ENCODE measurements at regions not wholly inside any gene's neighbourhood (a gene's known extent, or its start where the extent isn't known, plus 50 kb on each side); places are given as distances from the start of the nearest gene placed in this dataset.

DNA sequence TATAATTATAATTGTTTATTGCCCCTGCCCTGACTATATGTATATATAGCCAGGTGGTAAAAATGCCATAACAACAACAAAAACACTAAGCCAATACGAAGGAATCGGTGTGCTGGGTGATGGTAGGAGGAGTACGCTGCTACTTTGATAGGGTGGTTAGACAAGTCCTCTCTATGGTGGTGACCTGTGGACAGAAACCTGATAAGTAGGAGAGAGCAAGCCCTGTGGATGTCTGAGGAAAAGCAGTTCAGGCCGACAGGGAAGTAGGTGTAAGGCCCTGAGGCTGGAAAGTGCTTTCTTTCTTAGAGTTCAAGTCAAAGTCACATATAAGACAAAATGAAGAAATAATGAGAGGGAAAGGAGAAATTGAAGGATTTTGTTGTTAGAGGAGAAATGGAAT lies 823.8 kb upstream of the CELF2 start:
- 83% methylated on average over 4 of the region's 4 CpGs for WGBS
- no peaks in the 10 kb centered on the region for H3K9me3 ChIP-seq
- H3K4me3 ChIP-seq: no peak overlapping the region
- TF ChIP-seq, protein P1, sequence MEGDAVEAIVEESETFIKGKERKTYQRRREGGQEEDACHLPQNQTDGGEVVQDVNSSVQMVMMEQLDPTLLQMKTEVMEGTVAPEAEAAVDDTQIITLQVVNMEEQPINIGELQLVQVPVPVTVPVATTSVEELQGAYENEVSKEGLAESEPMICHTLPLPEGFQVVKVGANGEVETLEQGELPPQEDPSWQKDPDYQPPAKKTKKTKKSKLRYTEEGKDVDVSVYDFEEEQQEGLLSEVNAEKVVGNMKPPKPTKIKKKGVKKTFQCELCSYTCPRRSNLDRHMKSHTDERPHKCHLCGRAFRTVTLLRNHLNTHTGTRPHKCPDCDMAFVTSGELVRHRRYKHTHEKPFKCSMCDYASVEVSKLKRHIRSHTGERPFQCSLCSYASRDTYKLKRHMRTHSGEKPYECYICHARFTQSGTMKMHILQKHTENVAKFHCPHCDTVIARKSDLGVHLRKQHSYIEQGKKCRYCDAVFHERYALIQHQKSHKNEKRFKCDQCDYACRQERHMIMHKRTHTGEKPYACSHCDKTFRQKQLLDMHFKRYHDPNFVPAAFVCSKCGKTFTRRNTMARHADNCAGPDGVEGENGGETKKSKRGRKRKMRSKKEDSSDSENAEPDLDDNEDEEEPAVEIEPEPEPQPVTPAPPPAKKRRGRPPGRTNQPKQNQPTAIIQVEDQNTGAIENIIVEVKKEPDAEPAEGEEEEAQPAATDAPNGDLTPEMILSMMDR (IDR thresholded peaks at IDR 0.05): no peak
- TF ChIP-seq POLR2AphosphoS5 (IDR thresholded peaks at IDR 0.05) (no peak), POLR2A (IDR thresholded peaks at IDR 0.05) (no peak)
- H3K27ac ChIP-seq: no peak overlapping the region
- H3K4me1 ChIP-seq (replicated peaks): no peaks in the 10 kb centered on the region
- intact Hi-C loops (cut with DNase I): no loop called here
- DNase-seq (ENCODE audit: low spot score): no peak
- no peaks in the 10 kb centered on the region for H3K36me3 ChIP-seq
- no peaks in the 10 kb centered on the region for H3K27me3 ChIP-seq (replicated peaks; ENCODE audit: insufficient read depth)

- no peak overlapping the region for H3K4me3 ChIP-seq
- DNase-seq (ENCODE audit: low spot score): no peak
- H3K9me3 ChIP-seq: no peaks in the 10 kb centered on the region
- intact Hi-C loops (cut with DNase I): no loop called here
- no peak for TF ChIP-seq POLR2A (IDR thresholded peaks at IDR 0.05)
- TF ChIP-seq, protein P1 (IDR thresholded peaks at IDR 0.05): no peak
- no peak for TF ChIP-seq POLR2AphosphoS5 (IDR thresholded peaks at IDR 0.05)
- no peaks in the 10 kb centered on the region for H3K27me3 ChIP-seq (replicated peaks; ENCODE audit: insufficient read depth)
- H3K27ac ChIP-seq: no peak overlapping the region
- no peaks in the 10 kb centered on the region for H3K4me1 ChIP-seq (replicated peaks)
- 70% methylated on average over 5 of the region's 5 CpGs for WGBS
- H3K36me3 ChIP-seq: no peaks in the 10 kb centered on the region
Measured at GRCh38 chr10:10196701-10197100, 821.0 kb upstream of the CELF2 start.

GRCh38 chr10:10197423-10197822 lies 820.2 kb upstream of the CELF2 start:
- Histone ChIP-seq H3K4me3 (no peak overlapping the region), H3K27me3 (replicated peaks; ENCODE audit: insufficient read depth) (no peaks in the 10 kb centered on the region), H3K27ac (no peak overlapping the region), H3K9me3 (no peaks in the 10 kb centered on the region), H3K36me3 (no peaks in the 10 kb centered on the region), H3K4me1 (replicated peaks) (no peaks in the 10 kb centered on the region)
- WGBS: 94% methylated on average over 4 of the region's 4 CpGs
- intact Hi-C loops (cut with DNase I): no loop called here
- no peak for DNase-seq (ENCODE audit: low spot score)
- TF ChIP-seq, protein P1 (IDR thresholded peaks at IDR 0.05): no peak
- no peak for TF ChIP-seq POLR2A (IDR thresholded peaks at IDR 0.05)
- TF ChIP-seq POLR2AphosphoS5 (IDR thresholded peaks at IDR 0.05): no peak

- no peaks in the 10 kb centered on the region for H3K27me3 ChIP-seq (replicated peaks; ENCODE audit: insufficient read depth)
- no peak overlapping the region for H3K4me3 ChIP-seq
- WGBS: 74% methylated on average over 6 of the region's 6 CpGs
- no peaks in the 10 kb centered on the region for H3K4me1 ChIP-seq (replicated peaks)
- no peak overlapping the region for H3K27ac ChIP-seq
- TF ChIP-seq, protein P1 (IDR thresholded peaks at IDR 0.05): no peak
- TF ChIP-seq POLR2AphosphoS5 (IDR thresholded peaks at IDR 0.05) (no peak), POLR2A (IDR thresholded peaks at IDR 0.05) (no peak)
- intact Hi-C loops (cut with DNase I): no loop called here
- no peaks in the 10 kb centered on the region for H3K36me3 ChIP-seq
- no peaks in the 10 kb centered on the region for H3K9me3 ChIP-seq
- DNase-seq (ENCODE audit: low spot score): no peak
Measured at GRCh38 chr10:10198363-10198762, 819.3 kb upstream of the CELF2 start.

DNA sequence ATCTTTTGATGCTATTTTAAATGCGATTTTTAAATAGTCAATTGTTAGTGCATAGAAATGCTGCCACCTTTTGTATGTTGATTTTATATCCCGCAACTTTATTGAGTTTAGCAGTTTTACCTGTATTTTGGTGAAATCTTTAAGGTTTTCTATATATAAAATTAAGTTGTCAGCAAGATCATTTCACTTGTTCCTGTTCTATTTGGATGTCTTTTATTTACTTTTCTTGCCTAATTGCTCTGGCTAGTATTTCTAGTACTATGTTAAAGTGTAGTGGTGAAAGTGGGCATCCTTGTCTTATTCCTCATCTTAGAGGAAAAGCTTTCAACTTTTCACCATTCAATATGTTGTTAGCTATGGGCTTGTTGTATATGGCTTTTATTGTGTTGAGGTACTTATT lies 813.3 kb upstream of the CELF2 start:
- no peaks in the 10 kb centered on the region for H3K4me1 ChIP-seq (replicated peaks)
- no peaks in the 10 kb centered on the region for H3K9me3 ChIP-seq
- intact Hi-C loops (cut with DNase I): no loop called here
- H3K27ac ChIP-seq: no peak overlapping the region
- WGBS: 97% methylated on average over 2 of the region's 2 CpGs
- no peak overlapping the region for H3K4me3 ChIP-seq
- TF ChIP-seq, protein P1 (IDR thresholded peaks at IDR 0.05): no peak
- TF ChIP-seq POLR2A (IDR thresholded peaks at IDR 0.05) (no peak), POLR2AphosphoS5 (IDR thresholded peaks at IDR 0.05) (no peak)
- no peaks in the 10 kb centered on the region for H3K27me3 ChIP-seq (replicated peaks; ENCODE audit: insufficient read depth)
- no peak for DNase-seq (ENCODE audit: low spot score)
- no peaks in the 10 kb centered on the region for H3K36me3 ChIP-seq
